ENCODE measurements at regions not wholly inside any gene's neighbourhood (a gene's known extent, or its start where the extent isn't known, plus 50 kb on each side); places are given as distances from the start of the nearest gene placed in this dataset.

GRCh38 chr5:155200608-155201007 is 187.1 kb downstream of the KIF4B start:
- no peak for DNase-seq (ENCODE audit: low read depth)

GRCh38 chr5:155211764-155212163 is 198.2 kb downstream of the KIF4B start:
- no peak for DNase-seq (ENCODE audit: low read depth)

- DNase-seq (ENCODE audit: low read depth), result no peak
Measured at GRCh38 chr5:155222393-155222792, 208.8 kb downstream of the KIF4B start.

- no peak for DNase-seq (ENCODE audit: low read depth)
Measured at GRCh38 chr5:155229135-155229534, 215.6 kb downstream of the KIF4B start.

- DNase-seq (ENCODE audit: low read depth), result no peak
Measured at GRCh38 chr5:155239803-155240202, 226.2 kb downstream of the KIF4B start.

GRCh38 chr5:155250596-155250995 is 237.0 kb downstream of the KIF4B start:
- DNase-seq (ENCODE audit: low read depth), result no peak

- DNase-seq (ENCODE audit: low read depth), result no peak
Measured at GRCh38 chr5:155252025-155252424, 238.5 kb downstream of the KIF4B start.

GRCh38 chr5:155252717-155253116 is 239.2 kb downstream of the KIF4B start:
- DNase-seq (ENCODE audit: low read depth), result no peak

GRCh38 chr5:155254399-155254798 is 240.8 kb downstream of the KIF4B start:
- DNase-seq (ENCODE audit: low read depth), result no peak

GRCh38 chr5:155258161-155258560 is 244.6 kb downstream of the KIF4B start:
- DNase-seq (ENCODE audit: low read depth), result no peak

GRCh38 chr5:155259648-155260047 is 246.1 kb downstream of the KIF4B start:
- no peak for DNase-seq (ENCODE audit: low read depth)

- DNase-seq (ENCODE audit: low read depth), result no peak
Measured at GRCh38 chr5:155260798-155261197, 247.2 kb downstream of the KIF4B start.

- DNase-seq (ENCODE audit: low read depth), result no peak
Measured at GRCh38 chr5:155263381-155263780, 249.8 kb downstream of the KIF4B start.

- no peak for DNase-seq (ENCODE audit: low read depth)
Measured at GRCh38 chr5:155264809-155265208, 251.3 kb downstream of the KIF4B start.

- DNase-seq (ENCODE audit: low read depth), result no peak
Measured at GRCh38 chr5:155268770-155269425, 255.3 kb downstream of the KIF4B start.

- DNase-seq (ENCODE audit: low read depth), result no peak
Measured at GRCh38 chr5:155270725-155271124, 257.2 kb downstream of the KIF4B start.

GRCh38 chr5:155274484-155274883 is 260.9 kb downstream of the KIF4B start:
- no peak for DNase-seq (ENCODE audit: low read depth)

- no peak for DNase-seq (ENCODE audit: low read depth)
Measured at GRCh38 chr5:155275222-155275621, 261.7 kb downstream of the KIF4B start.

- DNase-seq (ENCODE audit: low read depth), result no peak
Measured at GRCh38 chr5:155276231-155276630, 262.7 kb downstream of the KIF4B start.

GRCh38 chr5:155278532-155278931 is 265.0 kb downstream of the KIF4B start:
- DNase-seq (ENCODE audit: low read depth), result no peak

GRCh38 chr5:155282503-155283107 is 269.1 kb downstream of the KIF4B start:
- no peak for DNase-seq (ENCODE audit: low read depth)

- no peak for DNase-seq (ENCODE audit: low read depth)
Measured at GRCh38 chr5:155285706-155286105, 272.2 kb downstream of the KIF4B start.

- no peak for DNase-seq (ENCODE audit: low read depth)
Measured at GRCh38 chr5:155290937-155291336, 277.4 kb downstream of the KIF4B start.

GRCh38 chr5:155293605-155294178 is 280.1 kb downstream of the KIF4B start:
- no peak for DNase-seq (ENCODE audit: low read depth)

Data from iris pigment epithelial cell (primary cell).